ENCODE measurements at regions not wholly inside any gene's neighbourhood (a gene's known extent, or its start where the extent isn't known, plus 50 kb on each side); places are given as distances from the start of the nearest gene placed in this dataset.
A peak's percentile ranks its signal among the peaks of the same experiment; 100 is the strongest.

GRCh38 chr4:13876940-13877339 lies 249.4 kb upstream of the BOD1L1 start:
- Histone ChIP-seq H3K27ac (ENCODE audit: low read depth in 1 of 2, low read length in 2 of 2) (no peak overlapping the region), H3K9me3 (ENCODE audit: control insufficient read depth in 4 of 4, low read length in 3 of 4) (no peaks in the 10 kb centered on the region), H3K27me3 (ENCODE audit: control insufficient read depth in 4 of 4, insufficient read depth in 4 of 4, low read length in 3 of 4) (no peaks in the 10 kb centered on the region), H3K4me3 (ENCODE audit: low read depth in 1 of 3, low read length in 3 of 3) (no peak overlapping the region), H3K36me3 (ENCODE audit: control insufficient read depth in 4 of 4, insufficient read depth in 3 of 4, low read depth in 1 of 4, low read length in 3 of 4) (no peaks in the 10 kb centered on the region), H3K9ac (ENCODE audit: low read depth in 1 of 2, low read length in 2 of 2) (no peak overlapping the region), H3K4me1 (ENCODE audit: control insufficient read depth in 4 of 4, insufficient read depth in 4 of 4, low read length in 3 of 4) (peaks cover 0 to 10% (median 5%) of the 10 kb centered on the region in 4 donors)
- DNase-seq (ENCODE audit: low spot score), result no peak
- no peak for TF ChIP-seq ZBTB33 (IDR thresholded peaks at IDR 0.05)
- peak in 1 of 2 donors; percentile 20 for TF ChIP-seq RAD21 (IDR thresholded peaks at IDR 0.05)
- TF ChIP-seq HNF4A (conservative IDR thresholded peaks at IDR 0.05), result peak; percentile 45 to 80
- no peak for TF ChIP-seq GABPA (IDR thresholded peaks at IDR 0.05 in 1 of 2, conservative IDR thresholded peaks at IDR 0.05 in 1 of 2)
- peak; percentile 70 for TF ChIP-seq SP1 (IDR thresholded peaks at IDR 0.05)
- no peak for TF ChIP-seq EGR1 (IDR thresholded peaks at IDR 0.05; ENCODE audit: low read depth in 2 of 2)
- 70% methylated on average over 7 of the region's 7 CpGs for WGBS

GRCh38 chr4:13877626-13878025 lies 250.1 kb upstream of the BOD1L1 start:
- Histone ChIP-seq H3K36me3 (ENCODE audit: control insufficient read depth in 4 of 4, insufficient read depth in 3 of 4, low read depth in 1 of 4, low read length in 3 of 4) (no peaks in the 10 kb centered on the region), H3K9ac (ENCODE audit: low read depth in 1 of 2, low read length in 2 of 2) (no peak overlapping the region), H3K27ac (ENCODE audit: low read depth in 1 of 2, low read length in 2 of 2) (no peak overlapping the region), H3K4me3 (ENCODE audit: low read depth in 1 of 3, low read length in 3 of 3) (no peak overlapping the region), H3K27me3 (ENCODE audit: control insufficient read depth in 4 of 4, insufficient read depth in 4 of 4, low read length in 3 of 4) (no peaks in the 10 kb centered on the region), H3K9me3 (ENCODE audit: control insufficient read depth in 4 of 4, low read length in 3 of 4) (no peaks in the 10 kb centered on the region), H3K4me1 (ENCODE audit: control insufficient read depth in 4 of 4, insufficient read depth in 4 of 4, low read length in 3 of 4) (peaks cover 0 to 10% (median 5%) of the 10 kb centered on the region in 4 donors)
- no peak for DNase-seq (ENCODE audit: low spot score)
- WGBS, result 86% methylated on average over 4 of the region's 4 CpGs
- TF ChIP-seq NR2F2 (IDR thresholded peaks at IDR 0.05) (no peak), GABPA (IDR thresholded peaks at IDR 0.05 in 1 of 2, conservative IDR thresholded peaks at IDR 0.05 in 1 of 2) (no peak), HNF4A (conservative IDR thresholded peaks at IDR 0.05) (no peak), YY1 (IDR thresholded peaks at IDR 0.05) (no peak), FOXA2 (IDR thresholded peaks at IDR 0.05) (no peak), RAD21 (IDR thresholded peaks at IDR 0.05) (no peak), RXRA (IDR thresholded peaks at IDR 0.05) (no peak), HNF4G (IDR thresholded peaks at IDR 0.05) (no peak), JUND (IDR thresholded peaks at IDR 0.05) (no peak), SP1 (IDR thresholded peaks at IDR 0.05) (no peak), EGR1 (IDR thresholded peaks at IDR 0.05; ENCODE audit: low read depth in 2 of 2) (no peak)
- TF ChIP-seq, protein P1, sequence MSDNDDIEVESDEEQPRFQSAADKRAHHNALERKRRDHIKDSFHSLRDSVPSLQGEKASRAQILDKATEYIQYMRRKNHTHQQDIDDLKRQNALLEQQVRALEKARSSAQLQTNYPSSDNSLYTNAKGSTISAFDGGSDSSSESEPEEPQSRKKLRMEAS (IDR thresholded peaks at IDR 0.05), result no peak

- WGBS, result 76% methylated on average over 4 of the region's 4 CpGs
- H3K9ac ChIP-seq (ENCODE audit: low read depth in 1 of 2, low read length in 2 of 2), result no peak overlapping the region
- TF ChIP-seq RAD21 (IDR thresholded peaks at IDR 0.05) (peak in 1 of 2 donors; percentile 32), JUND (IDR thresholded peaks at IDR 0.05) (no peak)
- H3K27ac ChIP-seq (ENCODE audit: low read depth in 1 of 2, low read length in 2 of 2), result no peak overlapping the region
- no peaks in the 10 kb centered on the region for H3K36me3 ChIP-seq (ENCODE audit: control insufficient read depth in 4 of 4, insufficient read depth in 3 of 4, low read depth in 1 of 4, low read length in 3 of 4)
- H3K4me3 ChIP-seq (ENCODE audit: low read depth in 1 of 3, low read length in 3 of 3), result no peak overlapping the region
- H3K27me3 ChIP-seq (ENCODE audit: control insufficient read depth in 4 of 4, insufficient read depth in 4 of 4, low read length in 3 of 4), result no peaks in the 10 kb centered on the region
- no peak for DNase-seq (ENCODE audit: low spot score)
- no peaks in the 10 kb centered on the region for H3K9me3 ChIP-seq (ENCODE audit: control insufficient read depth in 4 of 4, low read length in 3 of 4)
- peaks cover 0 to 11% (median 6%) of the 10 kb centered on the region in 4 donors for H3K4me1 ChIP-seq (ENCODE audit: control insufficient read depth in 4 of 4, insufficient read depth in 4 of 4, low read length in 3 of 4)
Measured at GRCh38 chr4:13881892-13882291, 254.4 kb upstream of the BOD1L1 start.

Measured in liver (tissue), 7 donors.